ENCODE measurements at regions not wholly inside any gene's neighbourhood (a gene's known extent, or its start where the extent isn't known, plus 50 kb on each side); places are given as distances from the start of the nearest gene placed in this dataset.

GRCh38 chr1:157916887-157917570 is 75.4 kb upstream of the CD5L start:
- TF ChIP-seq CTCF (IDR thresholded peaks at IDR 0.05), result no peak
- TF ChIP-seq REST (IDR thresholded peaks at IDR 0.05; ENCODE audit: insufficient read depth in 1 of 2, low read depth in 2 of 2, low read length in 1 of 2), result no peak
- TF ChIP-seq POLR2AphosphoS5 (IDR thresholded peaks at IDR 0.05; ENCODE audit: low read depth, low read length), result no peak
- no peak for TF ChIP-seq TCF7L2 (IDR thresholded peaks at IDR 0.05; ENCODE audit: low read depth, low read length)
- no peak for TF ChIP-seq SIN3A (IDR thresholded peaks at IDR 0.05; ENCODE audit: borderline replicate concordance, insufficient read depth, low read depth, low read length)
